ENCODE measurements at regions not wholly inside any gene's neighbourhood (a gene's known extent, or its start where the extent isn't known, plus 50 kb on each side); places are given as distances from the start of the nearest gene placed in this dataset.
"Not testable (repeated sequence)": the region's sequence is repeated elsewhere in the genome, so short reads cannot be mapped to it uniquely, and the experiment has no call there.

DNA sequence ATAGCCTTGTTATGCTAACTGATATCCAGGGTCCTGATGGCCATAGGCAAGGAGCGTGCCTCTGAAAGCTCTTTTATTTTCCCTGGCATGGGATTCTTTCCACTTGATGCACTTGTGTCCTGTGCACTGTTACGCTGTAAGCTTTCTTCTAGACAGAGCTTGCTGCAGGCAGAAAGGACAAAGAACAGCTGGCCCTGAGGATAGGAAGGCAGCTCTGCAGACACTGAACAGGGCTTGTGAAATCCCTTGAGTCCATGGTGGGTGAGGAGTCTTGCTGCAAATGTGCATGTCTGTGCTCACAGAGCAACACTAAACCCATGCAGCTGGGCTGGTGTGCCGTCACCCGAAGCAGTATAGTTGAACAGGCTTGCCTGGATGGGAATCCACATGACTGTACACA, 126.6 kb downstream of the AKAP11 start:
- no peak for DNase-seq (ENCODE audit: low spot score)

GRCh38 chr13:42400188-42400833, 128.4 kb downstream of the AKAP11 start:
- DNase-seq (ENCODE audit: low spot score), result no peak

DNA sequence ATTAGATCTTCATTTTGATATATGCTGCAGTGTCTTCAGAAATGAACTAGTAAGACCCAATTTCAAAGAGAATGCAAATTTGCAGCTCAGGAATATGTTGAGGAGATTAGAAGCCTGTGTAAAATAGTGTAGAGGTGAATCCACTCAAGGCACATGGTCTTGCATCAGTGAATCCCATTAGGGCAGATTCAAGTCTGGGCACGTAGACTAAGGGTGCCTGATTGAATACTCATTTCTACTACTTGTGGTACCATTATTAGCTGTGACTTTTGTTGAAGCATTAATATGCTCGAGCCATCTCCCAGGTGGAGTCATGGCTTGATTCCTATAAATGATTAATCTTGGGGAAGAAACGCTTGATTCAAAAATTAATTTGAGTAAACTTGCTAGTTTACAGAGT, 129.4 kb downstream of the AKAP11 start:
- DNase-seq (ENCODE audit: low spot score), result no peak

GRCh38 chr13:42405665-42406390, 133.9 kb downstream of the AKAP11 start:
- DNase-seq (ENCODE audit: low spot score), result no peak

DNA sequence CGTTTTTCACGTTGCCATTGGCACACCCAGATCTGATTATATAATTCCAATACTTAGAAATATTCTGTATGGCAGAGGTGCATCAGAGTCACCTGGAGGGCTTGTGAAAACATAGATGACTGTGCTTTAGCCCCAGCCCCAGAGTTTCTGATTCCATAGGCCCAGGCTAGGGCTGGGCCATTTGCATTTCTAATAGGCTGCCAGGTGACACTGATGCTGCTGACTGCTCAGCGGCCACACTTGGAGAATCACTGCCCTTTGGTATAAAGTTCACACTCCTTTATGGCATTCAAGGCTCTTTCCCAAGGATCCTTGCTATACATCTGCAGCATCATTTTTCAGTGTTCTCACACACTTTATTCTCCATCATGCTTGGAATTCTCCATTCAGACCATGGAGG, 137.1 kb downstream of the AKAP11 start:
- no peak for DNase-seq (ENCODE audit: low spot score)

GRCh38 chr13:42409551-42409950, 137.6 kb downstream of the AKAP11 start:
- DNase-seq (ENCODE audit: low spot score), result no peak

- no peak for DNase-seq (ENCODE audit: low spot score)
Measured at GRCh38 chr13:42412812-42413483, 141.0 kb downstream of the AKAP11 start.

GRCh38 chr13:42413484-42413815, 141.5 kb downstream of the AKAP11 start:
- DNase-seq (ENCODE audit: low spot score), result no peak

DNA sequence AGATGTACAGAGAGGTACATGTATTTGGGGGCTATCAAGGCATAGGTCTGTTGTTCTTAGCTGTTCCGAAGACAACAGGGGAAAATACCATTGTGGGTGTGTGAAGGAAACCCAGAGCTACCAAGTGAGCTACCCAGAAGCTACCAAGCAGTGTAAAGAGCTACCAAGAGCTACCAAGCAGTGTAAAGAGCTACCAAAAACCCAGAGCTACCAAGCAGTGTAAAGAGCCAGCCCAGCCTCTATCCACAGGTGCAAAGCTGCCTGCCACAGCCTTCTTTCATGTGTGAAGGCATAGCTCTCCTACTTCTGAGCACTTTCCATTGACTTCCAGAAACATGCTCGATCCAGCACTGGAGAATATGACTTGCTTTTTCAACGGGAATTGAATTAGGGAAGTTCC, 145.7 kb downstream of the AKAP11 start:
- DNase-seq (ENCODE audit: low spot score), result no peak

DNA sequence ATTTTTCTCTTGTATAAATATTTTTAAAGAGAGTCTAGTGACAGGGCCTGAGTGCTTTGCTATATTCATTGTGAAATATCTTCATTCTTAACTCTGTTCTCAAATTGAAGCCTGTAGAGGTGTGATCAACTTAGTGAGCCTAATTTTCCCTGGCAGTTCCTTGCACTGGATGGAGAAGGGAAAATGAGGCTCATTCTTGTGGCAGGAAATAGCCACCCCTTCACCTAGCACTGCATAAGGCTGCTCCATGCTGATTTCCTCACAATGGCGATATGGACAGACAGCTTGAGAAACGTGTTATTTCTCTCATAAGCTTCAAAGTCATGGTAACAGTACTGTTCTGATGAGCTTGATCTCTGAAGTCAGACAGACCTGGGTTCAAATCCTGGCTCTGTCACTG, 146.2 kb downstream of the AKAP11 start:
- DNase-seq (ENCODE audit: low spot score), result no peak

DNA sequence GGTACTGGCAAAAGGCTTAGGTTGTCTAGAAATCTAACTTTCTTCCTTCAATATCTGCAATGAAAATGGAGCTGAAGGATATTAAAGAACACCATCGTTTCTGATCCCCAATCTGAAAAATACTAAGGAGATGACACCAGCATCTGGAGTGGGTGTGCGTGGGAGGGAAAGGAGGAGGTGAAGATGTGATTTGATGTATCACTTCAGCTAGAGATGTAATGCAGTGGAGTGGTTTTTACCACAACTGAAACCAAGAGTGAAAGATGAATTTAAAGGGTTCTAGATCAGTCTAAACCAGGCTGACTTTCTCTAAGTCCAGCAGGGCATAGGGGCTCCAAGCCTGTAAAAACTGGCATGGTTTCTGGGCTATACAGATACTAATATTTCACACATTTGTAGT, 148.4 kb downstream of the AKAP11 start:
- no peak for DNase-seq (ENCODE audit: low spot score)

DNA sequence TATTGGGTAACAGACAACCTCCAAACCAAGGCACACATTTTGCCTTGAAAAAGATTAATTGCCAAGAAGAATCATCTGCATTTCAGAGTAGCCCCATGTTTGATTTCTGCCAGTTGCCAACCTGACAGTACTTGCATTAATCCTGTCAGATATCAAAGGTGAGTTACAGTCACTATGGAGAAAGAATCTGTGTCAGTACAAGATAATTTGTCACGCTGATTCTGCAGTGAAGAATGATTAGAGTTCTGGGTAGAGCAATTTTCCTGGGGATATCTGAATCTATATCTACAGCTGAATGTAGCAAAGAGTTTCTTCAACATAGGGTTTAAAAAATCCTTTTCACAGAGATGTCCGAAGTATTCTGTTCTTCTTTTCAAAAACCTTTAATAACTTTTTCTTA, 150.7 kb downstream of the AKAP11 start:
- DNase-seq (ENCODE audit: low spot score), result no peak

GRCh38 chr13:42424182-42424581, 149.8 kb upstream of the TNFSF11 start:
- no peak for DNase-seq (ENCODE audit: low spot score)

GRCh38 chr13:42445354-42445753, 128.6 kb upstream of the TNFSF11 start:
- no peak for DNase-seq (ENCODE audit: low spot score)

GRCh38 chr13:42446597-42446996, 127.4 kb upstream of the TNFSF11 start:
- not testable (repeated sequence) for DNase-seq (ENCODE audit: low spot score)

GRCh38 chr13:42453091-42453645, 120.8 kb upstream of the TNFSF11 start:
- DNase-seq (ENCODE audit: low spot score), result no peak

GRCh38 chr13:42454749-42455148, 119.2 kb upstream of the TNFSF11 start:
- no peak for DNase-seq (ENCODE audit: low spot score)

DNA sequence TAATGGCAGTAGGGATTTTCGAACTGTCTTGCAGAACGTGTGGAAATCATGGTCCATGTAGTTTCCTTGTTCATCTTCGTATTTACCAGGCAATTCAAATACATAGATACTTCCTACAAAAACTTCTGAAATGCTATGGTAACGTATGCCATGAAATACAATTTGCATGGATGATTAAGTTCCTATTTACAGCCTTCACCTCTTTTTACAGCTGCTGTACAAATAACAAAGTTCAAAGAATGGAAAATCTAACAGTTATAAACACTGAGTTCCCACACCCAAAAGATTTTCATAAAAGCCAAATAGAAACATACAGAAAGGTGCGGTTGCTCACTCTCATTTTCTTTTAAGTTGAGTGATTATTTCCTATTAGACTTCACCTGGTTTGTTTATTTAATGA, 115.8 kb upstream of the TNFSF11 start:
- no peak for DNase-seq (ENCODE audit: low spot score)

DNA sequence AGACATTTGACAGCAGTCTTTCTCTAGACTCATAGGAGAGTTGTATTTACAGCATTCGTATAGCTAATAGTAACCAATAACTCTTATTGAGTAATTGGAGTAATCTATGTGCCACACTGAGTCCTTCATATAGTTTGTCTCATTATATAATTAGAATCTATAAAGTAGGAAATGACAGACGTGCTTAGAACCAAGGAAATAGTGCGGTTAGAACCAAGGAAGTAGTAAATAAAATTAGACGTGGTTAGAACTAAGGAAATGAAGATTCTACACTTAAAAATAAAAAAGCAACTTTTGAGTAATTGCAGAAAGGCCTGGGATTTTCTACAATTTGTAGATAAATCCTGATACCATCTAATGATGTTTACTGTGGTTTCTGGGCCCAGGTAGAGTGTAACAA, 107.8 kb upstream of the TNFSF11 start:
- no peak for DNase-seq (ENCODE audit: low spot score)

DNA sequence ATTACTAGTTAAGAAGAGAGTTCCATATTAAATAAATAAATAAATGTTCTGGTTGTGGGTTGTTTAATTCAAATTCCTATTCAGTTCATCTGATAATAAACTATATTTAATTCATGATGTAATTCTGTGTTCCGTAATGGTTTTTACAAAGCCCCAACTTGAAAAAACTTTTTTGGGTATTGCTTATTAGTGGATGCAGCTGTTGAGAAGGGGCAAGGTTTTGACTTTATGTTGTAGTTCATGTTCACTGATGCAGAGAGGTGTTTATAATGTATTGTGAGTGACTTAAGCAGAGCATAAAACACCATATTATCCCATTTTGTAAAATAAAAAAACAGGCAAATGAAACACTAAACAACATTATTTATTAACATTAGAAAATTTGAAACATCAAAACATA, 107.3 kb upstream of the TNFSF11 start:
- DNase-seq (ENCODE audit: low spot score), result no peak

GRCh38 chr13:42474954-42475353, 99.0 kb upstream of the TNFSF11 start:
- DNase-seq (ENCODE audit: low spot score), result no peak

GRCh38 chr13:42477596-42478190, 96.3 kb upstream of the TNFSF11 start:
- no peak for DNase-seq (ENCODE audit: low spot score)

Data from HT-29 (cell line).